B cell (primary cell): ENCODE measurements at regions not wholly inside any gene's neighbourhood (a gene's known extent, or its start where the extent isn't known, plus 50 kb on each side); places are given as distances from the start of the nearest gene placed in this dataset.

Experiments used
- ATAC-seq: fragments of 200-7000 bp; cut with Tn5 transposase; one replicate; pipeline ENCODE4 v1.10.0; 2021; ENCODE audit warnings: low read depth, mild to moderate bottlenecking, moderate number of reproducible peaks, moderate library complexity
- CTCF ChIA-PET: fragments of 350-600 bp; sonication (Branson Sonifier 250); formaldehyde crosslinking; loops from one replicate; lab custom pipeline; 2021; ENCODE audit warnings: antibody characterized with exemption, inconsistent platforms; lab: Charles Lee
- POLR2A ChIA-PET: fragments of 350-600 bp; sonication (Branson Sonifier 250); formaldehyde crosslinking; loops from one replicate; lab custom pipeline; 2021; ENCODE audit warnings: antibody characterized with exemption; lab: Charles Lee
- DNase-seq: peaks from one replicate; pipeline ENCODE4 v3.0.0; 2013
- H2AFZ ChIP-seq: 2 replicates; pipeline ENCODE4 v1.6.1; 2012; ENCODE audit warnings: mild to moderate bottlenecking, low read depth, low read length; ENCODE audit not compliant: insufficient read depth, poor library complexity, severe bottlenecking
- H3K27ac ChIP-seq, 2 donors: 1 replicate in 1 of 2; 2 replicates in 1 of 2; pipeline ENCODE4 v1.5.1; 2012 to 2013; ENCODE audit warnings: low read length in 2 of 2, mild to moderate bottlenecking in 2 of 2, moderate library complexity in 1 of 2
- H3K27me3 ChIP-seq, 4 experiments: fragments of 200-600 bp in 1 of 4; sonication (generic) in 1 of 4; replicated peaks in 1 of 4; 1 replicate in 2 of 4; 2 replicates in 2 of 4; pipeline versions ENCODE4 v1.6.1 to v1.7.0; 2013 to 2016; ENCODE audit warnings: low read length in 3 of 4, mild to moderate bottlenecking in 2 of 4, mixed read lengths in 1 of 4, moderate library complexity in 1 of 4; ENCODE audit not compliant: insufficient read depth in 4 of 4, control insufficient read depth in 3 of 4; ENCODE audit errors: control extremely low read depth in 1 of 4
- H3K36me3 ChIP-seq, 2 experiments: replicated peaks in 1 of 2; 1 replicate in 1 of 2; 2 replicates in 1 of 2; pipeline versions ENCODE4 v1.6.1 to v1.7.1; 2013; ENCODE audit warnings: low read length in 1 of 2; ENCODE audit not compliant: insufficient read depth in 2 of 2, control insufficient read depth in 1 of 2; ENCODE audit errors: control extremely low read depth in 1 of 2, extremely low read depth in 1 of 2
- H3K4me1 ChIP-seq, 2 donors: fragments of 200-600 bp in 1 of 2; sonication (generic) in 1 of 2; 1 replicate in 1 of 2; 2 replicates in 1 of 2; pipeline versions ENCODE4 v1.5.1 to v1.6.1; 2013 to 2017; ENCODE audit warnings: low read length in 2 of 2; ENCODE audit not compliant: control insufficient read depth in 2 of 2, insufficient read depth in 2 of 2
- H3K4me2 ChIP-seq: replicated peaks from 2 replicates; pipeline ENCODE3; 2012; ENCODE audit warnings: mild to moderate bottlenecking, low read depth, low read length; ENCODE audit not compliant: poor library complexity, severe bottlenecking
- H3K4me3 ChIP-seq, 5 experiments: fragments of 200-600 bp in 1 of 5; sonication (generic) in 1 of 5; 1 replicate in 3 of 5; 2 replicates in 2 of 5; pipeline versions ENCODE4 v1.5.1 to v1.7.0; 2011 to 2016; ENCODE audit warnings: low read length in 4 of 5, mild to moderate bottlenecking in 4 of 5, low read depth in 2 of 5, control low read depth in 1 of 5, moderate library complexity in 1 of 5; ENCODE audit not compliant: insufficient read depth in 1 of 5; ENCODE audit errors: control extremely low read depth in 1 of 5, extremely low read depth in 1 of 5
- H3K79me2 ChIP-seq: fragments of 200-600 bp; sonication (generic); one replicate; pipeline ENCODE4 v1.6.0; 2016; ENCODE audit warnings: low read length; ENCODE audit not compliant: control insufficient read depth, insufficient read depth
- H3K9ac ChIP-seq: fragments of 200-600 bp; sonication (generic); 2 replicates; pipeline ENCODE4 v1.6.1; 2017; ENCODE audit warnings: mild to moderate bottlenecking, low read length, moderate library complexity
- H3K9me3 ChIP-seq, 3 donors: one replicate each; pipeline versions ENCODE4 v1.6.1 to v1.7.1; 2013; ENCODE audit warnings: low read length in 2 of 3; ENCODE audit not compliant: control insufficient read depth in 2 of 3, insufficient read depth in 1 of 3; ENCODE audit errors: control extremely low read depth in 1 of 3
- H4K20me1 ChIP-seq: 2 replicates; pipeline ENCODE4 v1.6.0; 2012; ENCODE audit warnings: mild to moderate bottlenecking, low read length; ENCODE audit not compliant: insufficient read depth, control insufficient read depth, poor library complexity, severe bottlenecking
- H3K27ac Mint-ChIP-seq: one replicate; pipeline ENCODE4 v1.8.0; 2021; ENCODE audit warnings: mixed read lengths
- H3K27me3 Mint-ChIP-seq: one replicate; pipeline ENCODE4 v1.8.0; 2021; ENCODE audit warnings: mixed read lengths
- H3K4me1 Mint-ChIP-seq: one replicate; pipeline ENCODE4 v1.8.0; 2021; ENCODE audit warnings: mixed read lengths
- H3K4me3 Mint-ChIP-seq: one replicate; pipeline ENCODE4 v1.8.0; 2021; ENCODE audit warnings: mixed read lengths
- H3K9me3 Mint-ChIP-seq: one replicate; pipeline ENCODE4 v1.8.0; 2022; ENCODE audit warnings: mixed read lengths; ENCODE audit not compliant: insufficient read depth
- CTCF ChIP-seq: fragments of 200-600 bp; IDR thresholded peaks from one replicate; pipeline ENCODE4 v1.8.0; 2022; ENCODE audit warnings: antibody characterized with exemption, mild to moderate bottlenecking
- EZH2 ChIP-seq: IDR thresholded peaks from 2 replicates; pipeline ENCODE4 v1.6.1; 2012; ENCODE audit warnings: borderline replicate concordance, low read depth, mild to moderate bottlenecking, moderate library complexity, low read length; ENCODE audit not compliant: insufficient read depth, poor library complexity, severe bottlenecking
- WGBS: methylation state at CpG from one replicate; pipeline ENCODE4 v1.1.5; 2013; ENCODE audit warnings: missing lambda C conversion rate; ENCODE audit not compliant: insufficient coverage; 5-methylcytosine and 5-hydroxymethylcytosine counted together
- intact Hi-C: fragments of 100-400 bp; cut with micrococcal nuclease; formaldehyde crosslinking; loops from one replicate; pipeline ENCODE4 v1.10.0; 2022

DNA sequence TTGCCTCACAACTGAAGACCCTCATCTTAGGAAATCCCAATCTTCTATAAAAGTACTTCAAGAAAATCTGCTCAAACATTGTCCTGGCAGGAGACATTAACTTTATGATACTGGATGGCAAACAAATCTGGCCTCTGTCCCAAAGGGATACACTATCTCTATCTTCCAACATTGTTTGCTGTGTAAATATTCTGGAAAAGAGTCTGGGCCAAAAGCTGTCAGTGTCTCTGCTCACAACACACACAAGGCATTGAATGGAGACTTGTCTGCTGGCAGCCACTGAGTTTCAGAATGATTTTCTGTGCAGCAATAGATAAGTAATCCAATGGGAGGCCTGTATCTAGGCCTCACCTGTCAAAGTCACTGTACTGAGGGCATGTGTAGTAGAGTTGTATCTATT is 471.1 kb downstream of the DMAC1 start:
- H3K4me3 Mint-ChIP-seq = no peak overlapping the region
- H3K9me3 Mint-ChIP-seq = no peaks in the 10 kb centered on the region
- POLR2A ChIA-PET = no interaction called here
- H4K20me1 ChIP-seq = no peaks in the 10 kb centered on the region
- H3K9ac ChIP-seq = no peak overlapping the region
- no peak overlapping the region for H3K4me2 ChIP-seq
- intact Hi-C loops = no loop called here
- H3K9me3 ChIP-seq = no peaks in the 10 kb centered on the region
- no peaks in the 10 kb centered on the region for H3K4me1 ChIP-seq
- no peak overlapping the region for H3K4me3 ChIP-seq
- no peak overlapping the region for H2AFZ ChIP-seq
- H3K4me1 Mint-ChIP-seq = no peaks in the 10 kb centered on the region
- no peak overlapping the region for H3K27ac Mint-ChIP-seq
- H3K27me3 ChIP-seq = no peaks in the 10 kb centered on the region
- H3K36me3 ChIP-seq = no peaks in the 10 kb centered on the region
- H3K79me2 ChIP-seq = no peaks in the 10 kb centered on the region
- CTCF ChIA-PET = no interaction called here
- ATAC-seq (no peak), DNase-seq (no peak)
- H3K27me3 Mint-ChIP-seq = peaks cover 6% of the 10 kb centered on the region
- no peak for TF ChIP-seq EZH2
- TF ChIP-seq CTCF = no peak
- H3K27ac ChIP-seq = no peak overlapping the region

DNA sequence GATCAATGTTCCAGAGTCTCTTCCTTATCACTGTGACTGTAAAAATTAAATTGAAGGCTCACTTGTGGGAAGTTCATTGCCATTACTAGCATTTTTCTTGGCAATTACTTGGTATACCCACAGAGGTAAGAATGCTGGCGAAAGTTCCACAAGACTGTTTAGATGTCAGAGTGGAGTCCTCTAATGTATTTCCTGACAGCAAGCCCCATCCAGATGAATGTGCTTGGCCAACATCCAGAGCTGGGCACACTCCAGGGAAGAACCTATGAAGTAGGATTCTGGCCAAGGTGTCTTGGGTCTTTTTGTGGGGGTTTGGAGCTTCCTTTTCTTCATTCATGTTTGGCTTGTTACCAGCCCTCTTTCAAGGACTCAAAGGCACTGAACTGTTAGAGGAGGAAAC is 473.6 kb downstream of the DMAC1 start:
- no peaks in the 10 kb centered on the region for H3K4me1 ChIP-seq
- 100% methylated on average over 1 of the region's 1 CpG for WGBS
- DNase-seq (no peak), ATAC-seq (no peak)
- no peak overlapping the region for H3K9ac ChIP-seq
- no peaks in the 10 kb centered on the region for H3K9me3 Mint-ChIP-seq
- H3K9me3 ChIP-seq = no peaks in the 10 kb centered on the region
- no peak overlapping the region for H3K4me2 ChIP-seq
- no peaks in the 10 kb centered on the region for H3K27me3 ChIP-seq
- intact Hi-C loops = no loop called here
- no peak overlapping the region for H3K27ac ChIP-seq
- H3K27me3 Mint-ChIP-seq = peaks cover 2% of the 10 kb centered on the region
- H3K4me1 Mint-ChIP-seq = no peaks in the 10 kb centered on the region
- no peak overlapping the region for H3K27ac Mint-ChIP-seq
- H3K4me3 Mint-ChIP-seq = no peak overlapping the region
- TF ChIP-seq CTCF = no peak
- no peak for TF ChIP-seq EZH2
- no peaks in the 10 kb centered on the region for H4K20me1 ChIP-seq
- no peaks in the 10 kb centered on the region for H3K36me3 ChIP-seq
- CTCF ChIA-PET = no interaction called here
- no peak overlapping the region for H2AFZ ChIP-seq
- POLR2A ChIA-PET = no interaction called here
- H3K4me3 ChIP-seq = no peak overlapping the region
- H3K79me2 ChIP-seq = no peaks in the 10 kb centered on the region
